ENCODE measurements at regions not wholly inside any gene's neighbourhood (a gene's known extent, or its start where the extent isn't known, plus 50 kb on each side); places are given as distances from the start of the nearest gene placed in this dataset.

DNA sequence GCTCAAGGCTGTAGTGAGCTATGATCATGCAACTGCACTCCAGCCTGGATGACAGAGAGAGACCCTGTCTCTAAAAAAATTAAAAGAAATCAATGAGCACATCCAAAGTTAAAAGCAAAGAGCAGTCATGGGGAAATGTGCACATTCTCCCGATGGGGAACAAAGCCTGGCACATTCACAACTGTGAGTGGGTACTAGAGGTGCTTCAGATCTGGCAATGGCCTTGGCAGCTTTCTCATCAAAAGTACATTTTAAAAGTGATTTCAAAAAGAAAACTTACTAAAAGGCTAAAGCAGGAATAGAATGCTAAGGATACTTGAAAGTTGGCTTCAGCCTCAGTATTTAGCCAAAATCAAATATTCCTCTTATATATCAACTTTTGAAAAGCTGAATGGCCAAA, 145.9 kb upstream of the MAOA start:
- TF ChIP-seq, protein P1, sequence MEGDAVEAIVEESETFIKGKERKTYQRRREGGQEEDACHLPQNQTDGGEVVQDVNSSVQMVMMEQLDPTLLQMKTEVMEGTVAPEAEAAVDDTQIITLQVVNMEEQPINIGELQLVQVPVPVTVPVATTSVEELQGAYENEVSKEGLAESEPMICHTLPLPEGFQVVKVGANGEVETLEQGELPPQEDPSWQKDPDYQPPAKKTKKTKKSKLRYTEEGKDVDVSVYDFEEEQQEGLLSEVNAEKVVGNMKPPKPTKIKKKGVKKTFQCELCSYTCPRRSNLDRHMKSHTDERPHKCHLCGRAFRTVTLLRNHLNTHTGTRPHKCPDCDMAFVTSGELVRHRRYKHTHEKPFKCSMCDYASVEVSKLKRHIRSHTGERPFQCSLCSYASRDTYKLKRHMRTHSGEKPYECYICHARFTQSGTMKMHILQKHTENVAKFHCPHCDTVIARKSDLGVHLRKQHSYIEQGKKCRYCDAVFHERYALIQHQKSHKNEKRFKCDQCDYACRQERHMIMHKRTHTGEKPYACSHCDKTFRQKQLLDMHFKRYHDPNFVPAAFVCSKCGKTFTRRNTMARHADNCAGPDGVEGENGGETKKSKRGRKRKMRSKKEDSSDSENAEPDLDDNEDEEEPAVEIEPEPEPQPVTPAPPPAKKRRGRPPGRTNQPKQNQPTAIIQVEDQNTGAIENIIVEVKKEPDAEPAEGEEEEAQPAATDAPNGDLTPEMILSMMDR (IDR thresholded peaks at IDR 0.05): no peak
- no peak for TF ChIP-seq EZH2 (IDR thresholded peaks at IDR 0.05; ENCODE audit: borderline replicate concordance, insufficient read depth, low read depth, low read length, poor library complexity, severe bottlenecking)

Measured in B cell (primary cell).